HuH-7.5 (cell line): ENCODE measurements at regions not wholly inside any gene's neighbourhood (a gene's known extent, or its start where the extent isn't known, plus 50 kb on each side); places are given as distances from the start of the nearest gene placed in this dataset.

ENCODE experiments used
- DNase-seq: peaks from one replicate; pipeline ENCODE4 v3.0.0; 2011; ENCODE audit warnings: low spot score

DNA sequence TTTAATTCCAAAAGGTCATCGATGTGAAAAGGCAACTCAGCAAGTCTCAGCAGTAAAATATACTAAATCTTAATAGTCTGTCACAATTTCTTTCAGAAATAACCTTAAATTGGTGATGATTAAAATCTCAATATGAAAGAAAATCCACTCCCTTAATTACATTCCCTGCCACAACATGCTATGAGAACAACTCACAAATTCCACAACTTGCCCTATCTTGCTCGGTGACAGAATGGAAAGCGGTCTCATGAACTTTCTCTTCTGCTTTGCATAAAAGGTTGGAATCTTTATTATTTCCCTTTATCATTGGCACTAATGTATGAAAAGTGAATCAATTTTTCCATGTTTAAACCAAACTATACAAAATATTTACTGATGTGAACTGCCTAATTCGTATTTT, 380.8 kb downstream of the TMA16 start:
- DNase-seq: no peak

DNA sequence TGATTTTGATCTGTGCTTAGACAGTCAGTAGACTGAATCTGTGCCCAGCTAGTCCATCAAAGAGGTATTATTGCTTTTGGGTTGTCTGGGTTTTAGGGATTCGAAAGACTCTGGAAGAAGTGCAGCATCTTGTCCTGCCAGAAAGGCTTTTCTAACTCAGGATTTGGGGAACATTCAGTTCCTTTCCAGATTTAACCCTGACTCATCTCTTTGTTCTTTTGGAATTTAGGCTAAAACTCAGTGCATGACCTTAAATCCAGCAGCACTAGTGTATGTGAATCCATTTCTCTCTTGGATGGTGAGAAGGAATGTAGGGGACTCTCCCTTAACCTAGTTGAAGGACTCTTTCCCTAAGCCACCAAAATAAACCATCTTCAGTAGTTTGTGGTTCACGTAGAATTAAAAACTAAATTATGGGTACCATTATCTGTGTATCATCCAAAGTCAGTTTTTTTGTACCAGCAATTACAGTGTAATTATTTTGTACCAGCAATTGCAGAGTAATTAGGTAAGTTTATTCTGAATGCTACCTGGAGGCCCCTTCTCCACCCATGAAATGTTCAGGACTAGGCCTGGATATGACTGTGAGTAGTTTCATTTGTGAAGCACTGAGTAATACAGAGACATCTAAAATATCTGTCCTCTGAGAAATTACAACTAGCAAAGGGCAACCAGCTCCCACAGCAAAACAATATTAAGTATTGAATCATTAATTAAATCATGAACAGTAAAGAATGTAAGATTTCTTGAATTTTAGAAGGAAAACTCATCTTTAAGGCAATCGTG, 384.0 kb downstream of the TMA16 start:
- DNase-seq: no peak

GRCh38 chr4:163892417-163892816, 397.9 kb downstream of the TMA16 start:
- DNase-seq: no peak

- no peak for DNase-seq
Measured at GRCh38 chr4:163895378-163896005, 401.0 kb downstream of the TMA16 start.

- DNase-seq: no peak
Measured at GRCh38 chr4:163901319-163901718, 406.8 kb downstream of the TMA16 start.

GRCh38 chr4:163902417-163902816, 407.9 kb downstream of the TMA16 start:
- DNase-seq: no peak

DNA sequence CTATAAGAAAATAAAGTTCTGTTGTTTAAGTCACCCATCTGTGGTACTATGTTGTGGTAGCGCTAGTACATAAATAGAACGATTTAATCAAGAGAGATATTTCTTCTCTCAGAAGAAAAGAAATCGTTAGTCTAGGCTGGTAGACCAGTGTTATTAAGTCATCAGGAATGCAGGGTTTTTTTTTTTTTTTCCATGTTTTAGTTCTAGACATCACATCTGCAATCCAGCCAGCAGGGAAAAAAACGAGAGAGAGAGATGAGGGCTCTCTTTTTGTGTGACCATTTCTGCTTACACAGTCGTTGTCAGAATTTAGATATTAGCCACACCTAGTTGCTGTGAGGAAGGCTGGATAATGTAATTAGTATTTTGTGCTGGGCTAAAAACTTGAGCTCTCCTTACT, 417.4 kb downstream of the TMA16 start:
- DNase-seq: no peak

- DNase-seq: no peak
Measured at GRCh38 chr4:163913571-163913970, 419.1 kb downstream of the TMA16 start.

DNA sequence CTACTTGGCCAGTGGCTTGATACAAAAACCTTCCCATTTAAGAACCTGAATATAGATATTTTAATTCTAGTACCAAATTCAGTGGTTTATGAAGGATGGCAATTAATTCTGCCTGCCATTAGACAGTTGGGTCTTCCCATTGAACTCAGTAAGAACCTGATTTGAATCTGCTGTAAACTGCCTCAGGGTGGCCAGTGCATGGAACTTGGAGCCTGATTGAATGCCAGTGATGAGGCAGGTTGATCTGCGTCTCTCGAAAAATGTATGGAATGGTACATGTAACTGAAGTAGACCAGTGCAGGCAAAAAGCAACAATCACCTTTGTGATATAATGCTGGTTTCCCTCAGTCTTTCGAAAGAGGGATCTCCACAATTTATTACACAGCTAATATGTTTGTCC, 421.4 kb downstream of the TMA16 start:
- no peak for DNase-seq

GRCh38 chr4:163920426-163920825, 425.9 kb downstream of the TMA16 start:
- DNase-seq: no peak

- DNase-seq: no peak
Measured at GRCh38 chr4:163922302-163922701, 427.8 kb downstream of the TMA16 start.

DNA sequence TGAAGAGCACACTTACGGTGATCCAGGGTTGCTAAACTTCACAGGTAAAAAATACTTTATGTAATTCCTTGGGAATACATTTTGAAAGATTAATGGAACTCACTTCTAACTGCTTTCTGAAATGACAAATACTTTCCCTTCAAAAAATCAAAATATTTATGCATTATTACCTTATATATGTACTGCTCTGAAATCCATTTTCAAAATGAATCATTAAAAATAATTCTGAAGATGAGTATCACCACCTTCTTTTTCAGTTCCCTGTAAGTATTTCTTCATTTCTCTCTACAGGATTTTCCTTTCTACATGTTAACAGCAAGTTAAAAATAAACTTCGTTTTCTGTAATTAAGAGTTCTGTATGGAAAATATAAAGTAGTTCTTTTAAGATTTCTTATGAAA, 428.6 kb downstream of the TMA16 start:
- no peak for DNase-seq

DNA sequence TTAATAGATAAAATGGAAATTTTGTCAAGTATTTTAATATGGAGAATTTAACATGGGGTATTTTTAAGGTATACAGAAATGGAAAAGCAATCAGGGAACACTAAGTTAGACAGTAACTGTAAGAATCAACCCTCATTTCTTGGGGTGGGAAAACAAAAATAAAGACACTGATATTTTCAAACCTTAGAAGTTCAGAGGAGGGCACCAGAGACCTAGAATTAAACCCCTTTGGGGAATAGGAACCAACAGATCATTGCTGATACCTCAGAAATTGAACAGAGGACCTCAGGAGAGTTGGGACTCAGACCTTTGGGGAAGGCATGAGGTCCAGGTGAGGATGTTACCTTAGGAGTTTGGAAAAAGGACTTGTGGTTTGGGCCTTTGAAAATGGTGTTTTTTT, 435.6 kb downstream of the TMA16 start:
- DNase-seq: no peak

GRCh38 chr4:163932504-163932903, 438.0 kb downstream of the TMA16 start:
- no peak for DNase-seq

GRCh38 chr4:163939597-163939996, 445.1 kb downstream of the TMA16 start:
- DNase-seq: no peak

DNA sequence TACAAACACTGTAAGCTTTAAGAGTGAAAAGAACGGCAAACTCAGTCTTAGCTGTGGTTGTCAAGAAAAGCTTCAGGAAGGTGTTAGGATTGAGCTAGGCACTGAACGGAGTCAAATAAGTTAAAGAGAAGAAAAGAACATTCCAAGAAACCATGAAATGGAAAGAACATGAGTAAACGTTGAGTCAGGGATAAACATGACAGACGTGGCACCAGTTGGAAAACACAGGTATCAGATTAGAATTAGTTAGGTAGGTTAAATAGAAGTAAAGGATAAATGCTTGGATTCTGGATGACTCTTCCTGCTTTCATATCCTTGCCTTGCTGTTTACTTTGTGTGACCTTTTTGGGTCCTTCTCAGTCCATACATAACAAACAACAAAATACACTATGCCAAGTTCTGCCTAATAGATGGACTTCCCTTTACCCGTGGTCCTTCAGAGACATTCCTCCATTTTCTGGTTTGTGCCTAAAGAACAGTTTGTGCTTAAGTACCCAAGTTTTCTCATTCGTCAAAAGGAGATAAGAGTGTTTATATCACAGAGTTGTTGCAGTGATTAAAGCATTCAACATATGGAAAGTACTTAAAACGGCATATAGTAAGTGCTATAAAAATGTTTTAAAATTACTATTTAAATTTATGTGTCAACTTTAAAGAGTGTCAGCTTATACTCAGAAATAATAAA, 446.9 kb downstream of the TMA16 start:
- no peak for DNase-seq

- DNase-seq: no peak
Measured at GRCh38 chr4:163948920-163949455, 454.5 kb downstream of the TMA16 start.

DNA sequence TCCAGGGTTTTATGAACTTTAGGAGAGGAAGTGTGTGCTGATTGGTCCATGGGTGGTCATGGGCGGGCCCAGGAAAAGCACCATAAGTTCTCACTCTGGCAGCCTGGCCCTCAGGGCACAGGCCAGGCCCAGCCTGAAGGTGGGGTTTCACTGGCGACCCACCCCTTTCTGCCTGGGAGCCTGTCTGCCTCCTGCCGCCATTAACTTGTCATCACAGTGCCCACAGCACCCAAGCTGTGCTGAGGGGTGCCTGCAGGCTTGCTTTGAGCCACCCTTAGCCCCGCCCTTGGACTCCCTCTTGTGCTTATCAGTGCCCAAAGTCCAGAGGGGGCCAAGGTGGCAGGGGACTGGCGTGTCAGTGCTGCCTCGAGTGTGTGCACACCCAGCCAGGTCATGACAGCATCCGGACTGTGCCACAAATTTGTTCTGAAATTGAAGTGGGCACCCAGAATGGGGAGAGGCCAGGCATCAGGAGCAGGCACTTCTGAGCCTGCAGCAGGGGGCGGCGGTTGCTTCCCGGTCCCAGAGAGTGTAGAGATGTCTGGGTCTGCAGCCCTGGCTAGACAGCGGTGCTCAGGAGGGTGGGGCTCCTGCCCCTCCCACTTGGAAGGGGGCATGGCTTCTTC, 455.6 kb downstream of the TMA16 start:
- DNase-seq: no peak

DNA sequence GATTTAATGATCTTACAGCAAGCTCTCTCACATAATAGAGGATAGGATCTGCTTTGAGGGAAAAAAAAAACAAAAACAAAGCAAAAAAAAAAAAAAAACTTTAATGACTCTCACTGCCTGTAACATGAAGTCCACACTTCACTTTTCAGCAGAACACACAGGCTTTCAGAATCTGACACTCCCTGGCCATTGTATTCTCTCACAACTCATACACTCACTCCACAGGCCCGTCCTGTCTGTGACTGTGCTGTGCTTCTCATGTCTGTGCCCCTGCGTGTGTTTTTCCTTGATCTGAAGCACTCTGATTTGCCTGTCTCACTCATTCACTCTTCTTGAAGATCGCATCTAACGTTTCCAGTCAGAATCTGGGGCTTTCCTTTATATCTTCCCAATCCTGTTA, 460.8 kb downstream of the TMA16 start:
- no peak for DNase-seq

DNA sequence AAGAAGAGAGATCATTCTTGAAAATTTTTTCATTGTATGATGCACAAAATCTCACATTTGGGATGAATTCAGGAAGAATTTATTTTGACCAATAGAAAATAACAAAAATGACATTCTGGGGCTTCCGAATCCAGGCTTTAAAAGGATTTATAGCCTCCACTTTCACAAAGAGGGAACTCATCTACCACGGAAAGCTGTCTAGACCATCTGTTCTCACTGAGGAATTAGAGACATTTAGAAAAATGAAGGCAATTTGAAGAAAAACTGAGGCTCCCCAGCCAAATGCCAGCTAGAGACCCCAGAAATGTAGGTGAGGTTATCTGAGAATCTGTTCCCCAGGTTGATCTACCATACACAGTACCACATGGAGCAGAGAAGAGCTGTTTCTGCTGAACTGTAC, 464.3 kb downstream of the TMA16 start:
- no peak for DNase-seq

DNA sequence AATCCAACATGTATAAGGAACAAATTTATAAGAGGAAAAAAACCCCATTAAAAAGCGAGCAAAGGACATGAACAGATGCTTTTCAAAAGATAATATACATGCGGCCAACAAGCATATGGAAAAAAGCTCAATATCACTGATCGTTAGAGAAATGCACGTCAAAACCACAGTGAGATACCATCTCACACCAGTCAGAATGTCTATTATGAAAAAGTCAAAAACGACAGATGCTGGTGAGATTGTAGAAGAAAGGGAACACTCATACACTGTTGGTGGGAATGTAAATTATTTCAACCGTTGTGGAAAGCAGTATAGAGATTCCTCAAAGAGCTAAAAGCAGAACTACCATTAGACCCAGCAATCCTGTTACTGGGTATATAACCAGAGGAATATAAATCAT, 465.4 kb downstream of the TMA16 start:
- DNase-seq: no peak

GRCh38 chr4:163966612-163967011, 472.1 kb downstream of the TMA16 start:
- DNase-seq: no peak

- DNase-seq: no peak
Measured at GRCh38 chr4:163967263-163967662, 472.8 kb downstream of the TMA16 start.
